ENCODE measurements at regions not wholly inside any gene's neighbourhood (a gene's known extent, or its start where the extent isn't known, plus 50 kb on each side); places are given as distances from the start of the nearest gene placed in this dataset.
A peak's percentile ranks its signal among the peaks of the same experiment; 100 is the strongest.

DNA sequence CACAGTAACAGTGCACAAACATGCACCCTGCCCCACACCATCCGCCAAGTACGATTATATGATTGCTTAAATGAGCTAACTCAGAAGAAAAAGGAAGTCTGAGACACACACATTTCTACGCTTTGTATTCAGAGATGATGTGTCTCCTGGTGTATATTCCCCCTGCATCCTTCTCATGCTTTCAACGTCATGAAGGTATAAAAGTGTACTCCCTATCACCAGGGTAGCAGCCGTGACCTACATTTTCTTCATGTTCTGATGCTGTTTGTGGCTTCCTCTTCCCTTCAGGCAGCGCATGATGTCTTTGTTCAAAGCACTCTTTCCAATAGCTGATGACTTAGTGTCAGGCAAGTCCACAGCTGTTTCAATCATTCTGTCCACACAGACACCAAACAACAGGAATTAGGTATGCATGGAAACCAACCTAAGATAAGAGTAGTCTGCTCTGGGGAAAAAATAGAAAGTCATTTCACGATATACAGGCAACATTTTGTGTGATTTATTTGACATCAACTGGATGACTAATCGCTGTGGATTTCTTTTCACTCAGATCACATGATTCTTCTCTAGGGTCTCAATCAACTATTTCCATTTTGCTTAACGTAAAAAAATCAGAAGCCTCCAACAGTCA, 269.4 kb upstream of the PTGER4 start:
- Histone ChIP-seq H3K4me3 (ENCODE audit: low read depth, low read length) (no peak overlapping the region), H3K27me3 (ENCODE audit: control insufficient read depth, insufficient read depth, low read length) (no peaks in the 10 kb centered on the region), H3K36me3 (ENCODE audit: control insufficient read depth, insufficient read depth, low read length) (no peaks in the 10 kb centered on the region)
- peak; percentile 19 for DNase-seq (ENCODE audit: low read depth)
- TF ChIP-seq, protein P1, sequence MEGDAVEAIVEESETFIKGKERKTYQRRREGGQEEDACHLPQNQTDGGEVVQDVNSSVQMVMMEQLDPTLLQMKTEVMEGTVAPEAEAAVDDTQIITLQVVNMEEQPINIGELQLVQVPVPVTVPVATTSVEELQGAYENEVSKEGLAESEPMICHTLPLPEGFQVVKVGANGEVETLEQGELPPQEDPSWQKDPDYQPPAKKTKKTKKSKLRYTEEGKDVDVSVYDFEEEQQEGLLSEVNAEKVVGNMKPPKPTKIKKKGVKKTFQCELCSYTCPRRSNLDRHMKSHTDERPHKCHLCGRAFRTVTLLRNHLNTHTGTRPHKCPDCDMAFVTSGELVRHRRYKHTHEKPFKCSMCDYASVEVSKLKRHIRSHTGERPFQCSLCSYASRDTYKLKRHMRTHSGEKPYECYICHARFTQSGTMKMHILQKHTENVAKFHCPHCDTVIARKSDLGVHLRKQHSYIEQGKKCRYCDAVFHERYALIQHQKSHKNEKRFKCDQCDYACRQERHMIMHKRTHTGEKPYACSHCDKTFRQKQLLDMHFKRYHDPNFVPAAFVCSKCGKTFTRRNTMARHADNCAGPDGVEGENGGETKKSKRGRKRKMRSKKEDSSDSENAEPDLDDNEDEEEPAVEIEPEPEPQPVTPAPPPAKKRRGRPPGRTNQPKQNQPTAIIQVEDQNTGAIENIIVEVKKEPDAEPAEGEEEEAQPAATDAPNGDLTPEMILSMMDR (IDR thresholded peaks at IDR 0.05; ENCODE audit: insufficient read depth, low read length, poor library complexity, severe bottlenecking), result no peak

- H3K36me3 ChIP-seq (ENCODE audit: control insufficient read depth, insufficient read depth, low read length), result no peaks in the 10 kb centered on the region
- no peaks in the 10 kb centered on the region for H3K27me3 ChIP-seq (ENCODE audit: control insufficient read depth, insufficient read depth, low read length)
- DNase-seq (ENCODE audit: low read depth), result no peak
- TF ChIP-seq, protein P1 (IDR thresholded peaks at IDR 0.05; ENCODE audit: insufficient read depth, low read length, poor library complexity, severe bottlenecking), result no peak
- no peak overlapping the region for H3K4me3 ChIP-seq (ENCODE audit: low read depth, low read length)
Measured at GRCh38 chr5:40409601-40410000, 270.1 kb upstream of the PTGER4 start.

DNA sequence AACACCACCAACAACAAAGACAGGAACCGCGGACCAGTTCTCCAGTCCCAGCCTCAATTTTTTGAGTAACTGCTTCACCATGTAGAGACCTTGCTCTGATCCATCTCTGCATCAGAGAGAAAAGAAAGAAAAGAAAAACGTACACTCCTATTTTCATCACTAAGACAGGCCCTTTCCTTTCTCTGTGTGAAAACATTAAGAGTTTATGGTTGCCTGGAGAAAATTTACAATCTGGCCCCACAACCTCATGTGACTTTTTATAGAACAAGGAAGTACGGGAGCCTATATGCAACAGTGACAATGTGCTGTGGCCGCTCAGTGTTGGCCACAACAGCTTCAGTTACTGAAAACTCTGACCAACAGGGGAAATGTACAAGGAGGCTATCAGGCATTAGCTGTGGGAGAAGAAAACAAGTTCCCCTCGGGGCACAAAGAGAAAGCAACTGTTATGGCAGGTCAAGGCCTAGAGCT, 272.9 kb upstream of the PTGER4 start:
- no peaks in the 10 kb centered on the region for H3K36me3 ChIP-seq (ENCODE audit: control insufficient read depth, insufficient read depth, low read length)
- TF ChIP-seq, protein P1 (IDR thresholded peaks at IDR 0.05; ENCODE audit: insufficient read depth, low read length, poor library complexity, severe bottlenecking), result no peak
- no peak for DNase-seq (ENCODE audit: low read depth)

GRCh38 chr5:40405996-40406740, 273.5 kb upstream of the PTGER4 start:
- no peak for DNase-seq (ENCODE audit: low read depth)
- no peak overlapping the region for H3K4me3 ChIP-seq (ENCODE audit: low read depth, low read length)
- H3K27me3 ChIP-seq (ENCODE audit: control insufficient read depth, insufficient read depth, low read length), result no peaks in the 10 kb centered on the region
- TF ChIP-seq, protein P1 (IDR thresholded peaks at IDR 0.05; ENCODE audit: insufficient read depth, low read length, poor library complexity, severe bottlenecking), result no peak
- no peaks in the 10 kb centered on the region for H3K36me3 ChIP-seq (ENCODE audit: control insufficient read depth, insufficient read depth, low read length)

More for the DNA sequence above, 272.9 kb upstream of the PTGER4 start:
- Histone ChIP-seq H3K27me3 (ENCODE audit: control insufficient read depth, insufficient read depth, low read length) (no peaks in the 10 kb centered on the region), H3K4me3 (ENCODE audit: low read depth, low read length) (no peak overlapping the region)

- TF ChIP-seq, protein P1 (IDR thresholded peaks at IDR 0.05; ENCODE audit: insufficient read depth, low read length, poor library complexity, severe bottlenecking), result no peak
- Histone ChIP-seq H3K4me3 (ENCODE audit: low read depth, low read length) (no peak overlapping the region), H3K27me3 (ENCODE audit: control insufficient read depth, insufficient read depth, low read length) (no peaks in the 10 kb centered on the region), H3K36me3 (ENCODE audit: control insufficient read depth, insufficient read depth, low read length) (no peaks in the 10 kb centered on the region)
- DNase-seq (ENCODE audit: low read depth), result no peak
Measured at GRCh38 chr5:40405230-40405629, 274.5 kb upstream of the PTGER4 start.

Data from kidney epithelial cell (primary cell).